Myocyte (in vitro differentiated cells): ENCODE measurements at regions not wholly inside any gene's neighbourhood (a gene's known extent, or its start where the extent isn't known, plus 50 kb on each side); places are given as distances from the start of the nearest gene placed in this dataset.

Source experiments
- DNase-seq: peaks from one replicate; pipeline ENCODE4 v3.0.0-alpha.2; 2012; ENCODE audit warnings: low read depth

DNA sequence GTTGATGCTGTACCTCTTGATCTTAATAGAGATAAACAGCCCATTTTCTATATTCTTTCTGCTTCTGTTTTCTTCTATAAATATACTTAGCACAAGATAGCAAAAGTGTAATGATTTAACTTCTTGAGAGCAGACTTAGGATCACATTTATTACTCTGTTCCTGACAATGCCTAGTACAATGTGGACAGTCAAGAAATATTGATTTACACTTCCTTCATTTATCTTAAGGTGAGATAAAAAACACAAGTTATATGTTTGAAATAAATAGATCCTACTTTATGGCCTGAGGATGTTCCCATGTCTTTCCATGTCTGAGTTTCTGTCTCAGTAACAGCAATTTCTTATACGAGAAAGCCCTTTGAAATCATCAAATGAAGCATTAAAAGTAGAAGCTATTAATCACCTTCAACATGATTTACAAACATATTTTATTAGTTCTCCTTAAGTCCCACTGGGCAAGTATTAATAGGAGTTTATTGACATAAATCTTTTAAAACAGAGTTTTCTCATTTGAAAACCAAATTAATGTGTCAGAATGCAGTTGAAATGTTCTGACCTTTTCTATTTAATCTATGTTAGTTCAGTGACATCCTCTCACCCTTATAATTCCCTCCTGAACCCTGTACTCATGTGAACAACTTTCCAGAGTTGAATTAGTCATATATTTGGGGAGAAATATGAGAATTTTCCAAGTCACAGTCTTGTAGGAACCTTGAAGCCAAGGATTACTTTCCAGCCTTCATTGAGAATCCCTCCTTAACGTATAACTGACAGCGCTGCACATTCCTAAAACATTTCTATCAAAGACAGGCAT is 1611.7 kb upstream of the TENM4 start:
- DNase-seq: no peak

- DNase-seq: no peak
Observed at GRCh38 chr11:81039916-81040524, 1599.2 kb upstream of the TENM4 start.

GRCh38 chr11:81036168-81036870 is 1595.5 kb upstream of the TENM4 start:
- no peak for DNase-seq

DNA sequence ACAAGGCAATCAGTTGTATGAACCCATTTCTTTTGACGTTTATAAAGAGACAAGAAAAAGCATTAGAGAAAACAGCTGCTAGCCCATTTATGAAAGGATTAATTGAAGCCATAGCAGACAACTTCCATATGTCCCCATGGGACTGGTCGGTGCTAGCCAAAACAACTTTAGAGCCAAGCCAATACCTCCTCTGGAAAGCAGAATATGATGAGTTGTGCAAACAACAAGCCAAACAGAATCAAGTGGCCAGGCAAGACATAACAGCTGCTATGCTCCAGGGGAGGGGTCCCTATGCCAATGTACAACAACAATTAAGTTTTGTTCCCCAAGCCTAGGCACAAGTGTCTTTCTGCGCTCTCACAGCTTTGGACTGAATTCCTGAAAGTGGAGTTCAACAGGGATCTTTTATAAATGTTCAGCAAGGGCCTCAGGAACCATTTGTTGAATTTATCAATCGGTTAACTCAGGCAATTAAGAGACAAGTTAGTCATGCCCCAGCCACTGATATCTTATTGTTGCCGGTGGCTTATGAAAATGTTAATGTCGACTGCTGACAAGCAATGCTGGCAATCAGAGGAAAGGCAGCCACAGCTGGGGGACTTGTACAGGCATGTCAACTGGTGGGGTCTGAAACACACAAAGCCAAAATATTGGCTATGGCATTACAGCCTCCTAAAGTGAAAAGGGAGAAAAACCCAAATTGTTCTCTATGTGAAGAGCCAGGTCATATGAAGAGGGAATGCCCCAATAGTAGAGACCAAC is 1593.1 kb upstream of the TENM4 start:
- DNase-seq: no peak

DNA sequence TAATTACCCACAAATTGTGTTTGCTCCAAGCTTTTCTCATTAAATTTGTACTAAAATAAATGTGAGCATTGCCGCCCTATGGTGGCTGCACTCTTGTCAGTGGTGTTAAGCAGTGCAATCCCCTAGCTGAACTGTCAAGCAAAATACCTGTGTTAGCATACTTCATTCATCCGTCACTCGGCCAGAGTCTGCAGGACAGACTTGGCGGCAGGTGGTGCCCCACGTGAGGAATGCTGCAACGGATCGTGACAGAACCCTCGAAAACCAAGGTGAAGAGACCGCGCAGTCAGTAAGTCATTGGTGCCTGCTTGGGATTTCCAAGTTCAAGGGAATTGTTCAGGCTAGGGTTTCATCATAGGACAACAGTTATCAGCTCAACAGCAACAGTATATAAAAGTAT is 1592.1 kb upstream of the TENM4 start:
- DNase-seq: no peak

DNA sequence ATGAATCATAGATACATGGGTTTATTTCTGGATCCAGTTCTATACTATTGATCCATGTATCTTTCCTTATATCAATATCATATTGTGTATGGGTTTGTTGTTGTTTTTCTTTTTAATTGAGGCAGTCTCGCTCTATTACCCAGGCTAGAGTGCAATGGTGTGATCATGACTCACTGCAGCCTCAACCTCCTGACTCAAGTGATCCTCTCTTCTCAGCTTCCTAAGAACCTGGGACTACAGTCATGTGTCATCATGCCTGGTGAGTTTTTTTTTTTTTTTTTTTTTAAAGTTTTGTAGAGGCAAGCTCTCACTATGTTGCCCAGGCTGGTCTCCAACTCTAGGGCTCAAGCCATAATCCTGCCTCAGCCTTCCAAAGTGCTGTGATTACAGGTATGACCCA is 1589.4 kb upstream of the TENM4 start:
- DNase-seq: no peak

- no peak for DNase-seq
Observed at GRCh38 chr11:81026032-81026431, 1585.2 kb upstream of the TENM4 start.

GRCh38 chr11:81022057-81022456 is 1581.2 kb upstream of the TENM4 start:
- DNase-seq: no peak

GRCh38 chr11:81010631-81011030 is 1569.8 kb upstream of the TENM4 start:
- no peak for DNase-seq

DNA sequence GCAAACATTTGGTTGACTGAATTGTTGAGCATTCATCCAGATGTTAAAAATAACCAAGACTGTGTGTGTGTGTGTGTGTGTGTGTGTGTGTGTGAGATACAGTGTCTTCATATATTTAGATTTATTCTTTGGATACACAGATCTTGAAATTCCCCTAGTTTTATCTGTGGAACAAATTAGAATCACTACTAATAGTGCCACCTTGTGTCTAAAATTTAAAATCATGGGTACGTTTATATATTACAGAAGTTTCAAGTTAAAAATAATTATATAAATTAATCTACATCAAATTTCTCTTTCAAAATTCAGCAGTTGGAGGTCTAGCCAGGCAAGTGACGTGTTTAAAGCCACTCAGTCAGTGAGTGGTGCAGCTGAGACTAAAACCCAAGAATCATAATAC is 1566.2 kb upstream of the TENM4 start:
- no peak for DNase-seq

DNA sequence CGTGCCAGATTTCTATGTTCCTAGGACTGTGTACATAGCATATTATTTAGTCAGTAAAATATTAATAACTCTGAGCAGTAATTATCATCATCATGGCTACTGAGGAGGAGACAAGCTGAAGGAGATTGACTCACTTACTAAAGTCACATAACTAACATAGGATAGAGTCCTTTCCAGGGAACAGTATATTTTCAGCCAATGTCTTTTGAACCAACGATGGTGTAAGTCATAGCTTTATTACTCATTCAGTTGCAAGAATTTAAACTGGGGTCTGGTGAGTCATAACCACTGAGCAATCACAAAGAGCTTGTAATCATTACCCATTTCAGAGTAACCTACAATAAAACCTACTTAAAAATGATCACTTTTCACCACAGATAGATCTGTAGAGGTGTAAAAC is 1564.8 kb upstream of the TENM4 start:
- no peak for DNase-seq

DNA sequence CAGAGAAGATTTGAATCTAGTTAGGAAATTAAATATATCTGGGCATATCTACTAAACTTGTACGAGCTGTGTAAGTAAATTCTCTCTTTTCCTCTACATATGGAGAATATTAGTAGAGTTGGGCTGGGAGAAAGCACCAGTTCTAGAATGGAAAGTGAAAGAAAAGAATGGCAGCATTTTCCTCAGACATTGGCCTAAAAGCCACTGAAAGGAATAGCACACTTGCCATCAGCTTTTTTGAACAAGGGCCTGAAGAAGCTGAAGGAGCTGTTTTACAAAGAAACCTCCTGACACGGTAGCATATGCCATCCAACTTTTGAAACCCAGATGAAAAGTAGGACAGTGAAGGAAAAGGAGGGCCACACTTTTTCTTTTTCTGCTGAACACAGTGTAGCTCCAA is 1563.7 kb upstream of the TENM4 start:
- DNase-seq: no peak

DNA sequence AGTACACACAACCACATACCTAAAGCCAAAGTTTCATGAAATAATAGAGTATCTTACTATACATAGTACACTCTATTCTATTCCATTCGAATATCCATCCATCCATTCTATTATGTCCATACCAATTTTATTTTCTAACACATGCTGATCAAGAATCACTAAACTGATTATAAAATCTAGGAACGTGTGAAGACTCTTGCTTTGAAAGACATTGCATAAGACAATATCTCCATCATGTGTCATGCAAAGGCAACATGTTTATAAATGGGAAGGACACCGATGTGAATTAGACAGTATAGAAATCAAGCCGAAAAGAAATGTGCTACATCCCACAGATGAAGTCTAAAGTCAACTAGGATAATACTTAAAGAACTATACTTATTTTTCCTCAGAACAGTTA is 1561.5 kb upstream of the TENM4 start:
- DNase-seq: no peak

DNA sequence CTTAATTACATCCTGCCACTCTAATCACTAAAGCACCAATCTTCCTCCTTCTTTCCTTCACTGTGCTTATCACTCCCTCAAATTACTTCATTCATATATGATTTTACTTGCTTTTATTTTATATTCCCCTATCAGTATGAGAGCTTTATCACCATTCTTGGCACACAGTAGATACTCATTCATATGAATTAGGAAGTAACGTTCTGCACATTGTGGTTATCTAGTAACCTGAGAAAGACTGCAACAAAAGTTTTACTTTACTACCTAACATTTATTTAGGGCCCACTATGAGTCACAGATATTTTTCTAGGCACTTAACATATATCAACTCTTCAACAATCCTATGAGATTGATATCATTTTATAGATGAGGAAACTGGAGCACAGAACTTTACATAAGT is 1559.9 kb upstream of the TENM4 start:
- DNase-seq: no peak

DNA sequence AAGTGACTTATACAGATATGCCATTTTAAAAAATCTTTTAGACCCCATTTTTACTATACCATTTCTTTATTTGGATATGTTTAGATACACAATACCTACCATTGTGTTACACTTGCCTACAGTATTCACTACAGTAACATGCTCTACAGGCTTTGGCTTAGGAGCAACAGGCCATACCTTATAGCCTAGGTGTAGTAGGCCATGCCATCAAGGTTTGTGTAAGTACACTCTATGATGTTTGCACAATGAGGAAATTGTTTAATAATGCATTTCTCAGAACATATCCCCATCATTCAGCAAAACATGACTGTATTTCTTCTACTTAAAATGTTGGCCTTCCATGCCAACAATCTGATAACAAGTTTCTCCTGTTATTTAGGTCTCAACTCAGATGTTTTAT is 1559.5 kb upstream of the TENM4 start:
- no peak for DNase-seq

DNA sequence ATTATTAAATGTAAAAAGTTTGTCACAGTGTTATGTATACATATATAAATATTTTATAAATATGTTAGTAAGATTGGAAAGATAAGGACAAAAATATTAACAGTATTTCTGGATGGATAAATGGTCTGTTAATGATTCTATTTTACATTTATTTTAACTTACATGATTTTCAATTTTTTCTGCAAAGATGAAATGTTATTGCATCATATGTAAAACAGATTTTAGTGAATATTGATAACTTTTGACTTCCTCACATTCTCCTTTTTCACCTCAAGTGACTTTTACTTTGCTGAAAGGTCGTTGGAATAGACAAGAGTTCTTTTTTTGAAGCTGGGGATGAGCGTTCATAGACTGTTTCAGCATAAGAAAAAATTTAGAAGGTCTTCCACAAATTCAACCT is 1554.7 kb upstream of the TENM4 start:
- DNase-seq: no peak

DNA sequence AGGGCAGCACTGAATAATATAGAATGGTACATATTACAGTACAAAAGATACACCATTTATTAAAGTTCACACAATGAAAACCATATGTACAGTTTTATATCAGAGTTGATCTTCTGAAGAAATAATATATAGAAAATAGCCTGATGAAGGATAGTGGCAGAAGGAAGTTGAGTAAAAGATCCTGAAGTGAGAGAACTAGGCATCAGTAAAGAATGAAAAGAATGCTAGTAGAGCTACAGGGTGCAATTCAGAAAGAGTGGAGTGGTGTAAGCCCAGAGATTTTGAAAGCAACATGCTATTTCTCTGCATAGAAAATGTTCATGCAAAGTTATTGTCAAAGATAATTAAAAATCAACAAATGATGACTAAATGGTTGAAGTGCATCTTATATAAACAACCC is 1552.7 kb upstream of the TENM4 start:
- no peak for DNase-seq

DNA sequence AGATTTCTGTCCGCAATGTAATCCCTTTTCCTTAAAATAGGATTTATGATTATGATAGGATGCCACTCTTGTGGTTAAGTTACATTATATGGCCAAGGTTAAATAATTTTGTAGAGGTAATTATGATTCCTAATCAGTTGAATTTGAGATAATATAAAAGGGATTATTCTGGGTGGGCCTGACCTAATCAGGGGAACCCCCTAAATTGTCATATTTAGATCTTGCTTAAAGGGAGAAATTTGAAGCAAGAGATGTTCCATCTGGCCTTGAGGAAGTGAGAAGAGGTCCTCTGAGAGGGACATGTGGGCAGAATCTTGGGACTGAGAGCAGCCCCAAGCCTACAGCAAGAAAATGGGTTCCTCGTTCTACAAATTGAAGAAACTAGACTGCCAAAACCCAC is 1550.1 kb upstream of the TENM4 start:
- no peak for DNase-seq

DNA sequence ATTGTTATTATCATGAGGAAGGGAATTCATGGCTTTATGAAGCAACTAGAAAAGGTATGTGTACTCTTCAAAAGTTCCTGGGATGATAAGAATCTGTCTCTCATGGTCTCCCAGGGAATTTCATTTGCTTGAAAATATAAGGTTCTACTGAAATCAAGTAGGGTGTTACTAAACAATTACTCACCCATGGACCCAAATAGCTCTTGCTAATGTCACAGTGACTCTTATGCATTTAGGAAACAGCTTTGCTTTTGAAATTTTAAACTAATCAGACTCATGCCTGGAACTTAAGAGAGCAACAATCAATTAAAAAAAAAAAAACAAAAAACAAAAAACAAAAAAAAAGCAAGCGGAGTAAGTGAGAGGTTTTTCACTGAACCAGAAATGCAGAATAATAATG is 1546.3 kb upstream of the TENM4 start:
- DNase-seq: no peak

- no peak for DNase-seq
Observed at GRCh38 chr11:80986421-80987074, 1545.7 kb upstream of the TENM4 start.

DNA sequence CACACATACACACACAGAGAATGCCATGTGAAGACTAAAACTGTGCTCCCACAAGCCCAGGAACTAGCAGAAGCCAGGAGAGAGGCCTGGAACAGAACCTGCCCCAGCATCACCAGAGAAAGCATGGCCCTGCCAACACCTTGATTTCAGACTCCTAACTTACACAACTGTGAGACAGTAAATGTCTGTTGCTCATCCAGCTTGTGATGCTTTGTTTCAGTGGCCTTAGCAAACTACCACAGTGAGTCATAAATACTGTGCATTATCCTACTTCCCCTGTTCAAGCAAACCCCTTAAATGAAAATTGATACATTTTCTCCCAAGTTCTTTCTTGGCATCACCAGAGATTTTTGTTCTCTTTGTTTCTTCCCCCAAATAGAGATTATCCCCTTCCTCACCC is 1539.4 kb upstream of the TENM4 start:
- DNase-seq: no peak
